ENCODE measurements at regions not wholly inside any gene's neighbourhood (a gene's known extent, or its start where the extent isn't known, plus 50 kb on each side); places are given as distances from the start of the nearest gene placed in this dataset.

GRCh38 chr2:198411936-198412335 lies 607.5 kb downstream of the PLCL1 start:
- no peak for DNase-seq
- ChIA-PET POLR2A (no interaction called here), CTCF (no interaction called here)
- peaks cover 0 to 9% (median 5%) of the 10 kb centered on the region in 5 experiments for H3K27me3 ChIP-seq (replicated peaks in 2 of 5; ENCODE audit: control insufficient read depth in 4 of 5, insufficient read depth in 5 of 5, low read length in 4 of 5)
- no peaks in the 10 kb centered on the region for H3K36me3 ChIP-seq (ENCODE audit: control insufficient read depth in 4 of 4, insufficient read depth in 4 of 4, low read length in 3 of 4)
- H3K4me1 ChIP-seq (ENCODE audit: control extremely low read depth in 1 of 4, control insufficient read depth in 4 of 4, insufficient read depth in 4 of 4, low read length in 3 of 4): no peaks in the 10 kb centered on the region
- no peaks in the 10 kb centered on the region for H3K9me3 ChIP-seq (ENCODE audit: control extremely low read depth in 1 of 5, control insufficient read depth in 4 of 5, insufficient read depth in 2 of 5, low read depth in 1 of 5, low read length in 4 of 5)
- WGBS (ENCODE audit: insufficient coverage): no CpG with 5 or more reads among the region's 2 CpGs
- H3K27ac ChIP-seq (ENCODE audit: insufficient read depth in 1 of 2, low read depth in 1 of 2, low read length in 2 of 2, poor library complexity in 1 of 2, severe bottlenecking in 2 of 2): no peak overlapping the region
- H3K4me3 ChIP-seq (ENCODE audit: control insufficient read depth in 1 of 7, extremely low read depth in 1 of 7, insufficient read depth in 4 of 7, low read depth in 2 of 7, low read length in 6 of 7): no peak overlapping the region

- ChIA-PET CTCF (no interaction called here), POLR2A (no interaction called here)
- Histone ChIP-seq H3K4me3 (ENCODE audit: control insufficient read depth in 1 of 7, extremely low read depth in 1 of 7, insufficient read depth in 4 of 7, low read depth in 2 of 7, low read length in 6 of 7) (no peak overlapping the region), H3K27me3 (replicated peaks in 2 of 5; ENCODE audit: control insufficient read depth in 4 of 5, insufficient read depth in 5 of 5, low read length in 4 of 5) (peaks cover 0 to 10% (median 6%) of the 10 kb centered on the region in 5 experiments), H3K36me3 (ENCODE audit: control insufficient read depth in 4 of 4, insufficient read depth in 4 of 4, low read length in 3 of 4) (no peaks in the 10 kb centered on the region), H3K4me1 (ENCODE audit: control extremely low read depth in 1 of 4, control insufficient read depth in 4 of 4, insufficient read depth in 4 of 4, low read length in 3 of 4) (no peaks in the 10 kb centered on the region), H3K9me3 (ENCODE audit: control extremely low read depth in 1 of 5, control insufficient read depth in 4 of 5, insufficient read depth in 2 of 5, low read depth in 1 of 5, low read length in 4 of 5) (no peaks in the 10 kb centered on the region), H3K27ac (ENCODE audit: insufficient read depth in 1 of 2, low read depth in 1 of 2, low read length in 2 of 2, poor library complexity in 1 of 2, severe bottlenecking in 2 of 2) (no peak overlapping the region)
- DNase-seq: no peak
- 69% methylated on average over 4 of the region's 6 CpGs for WGBS (ENCODE audit: insufficient coverage)
These were observed 603.8 kb downstream of the PLCL1 start for GRCh38 chr2:198408171-198408570.

GRCh38 chr2:198405311-198405710 lies 600.9 kb downstream of the PLCL1 start:
- DNase-seq: no peak
- POLR2A ChIA-PET: no interaction called here

GRCh38 chr2:198401644-198402043 lies 597.3 kb downstream of the PLCL1 start:
- peaks cover 0 to 2% (median 0%) of the 10 kb centered on the region in 5 experiments for H3K9me3 ChIP-seq (ENCODE audit: control extremely low read depth in 1 of 5, control insufficient read depth in 4 of 5, insufficient read depth in 2 of 5, low read depth in 1 of 5, low read length in 4 of 5)
- ChIA-PET CTCF (no interaction called here), POLR2A (no interaction called here)
- peaks cover 2 to 4% (median 3%) of the 10 kb centered on the region in 5 experiments for H3K27me3 ChIP-seq (replicated peaks in 2 of 5; ENCODE audit: control insufficient read depth in 4 of 5, insufficient read depth in 5 of 5, low read length in 4 of 5)
- H3K4me3 ChIP-seq (ENCODE audit: control insufficient read depth in 1 of 7, extremely low read depth in 1 of 7, insufficient read depth in 4 of 7, low read depth in 2 of 7, low read length in 6 of 7): no peak overlapping the region
- no peak for DNase-seq
- H3K27ac ChIP-seq (ENCODE audit: insufficient read depth in 1 of 2, low read depth in 1 of 2, low read length in 2 of 2, poor library complexity in 1 of 2, severe bottlenecking in 2 of 2): no peak overlapping the region
- no CpG with 5 or more reads among the region's 1 CpG for WGBS (ENCODE audit: insufficient coverage)
- H3K36me3 ChIP-seq (ENCODE audit: control insufficient read depth in 4 of 4, insufficient read depth in 4 of 4, low read length in 3 of 4): no peaks in the 10 kb centered on the region
- H3K4me1 ChIP-seq (ENCODE audit: control extremely low read depth in 1 of 4, control insufficient read depth in 4 of 4, insufficient read depth in 4 of 4, low read length in 3 of 4): no peaks in the 10 kb centered on the region

More at GRCh38 chr2:198405311-198405710, 600.9 kb downstream of the PLCL1 start:
- H3K27me3 ChIP-seq (replicated peaks in 2 of 5; ENCODE audit: control insufficient read depth in 4 of 5, insufficient read depth in 5 of 5, low read length in 4 of 5): peaks cover 0 to 10% (median 3%) of the 10 kb centered on the region in 5 experiments
- H3K27ac ChIP-seq (ENCODE audit: insufficient read depth in 1 of 2, low read depth in 1 of 2, low read length in 2 of 2, poor library complexity in 1 of 2, severe bottlenecking in 2 of 2): no peak overlapping the region
- H3K36me3 ChIP-seq (ENCODE audit: control insufficient read depth in 4 of 4, insufficient read depth in 4 of 4, low read length in 3 of 4): no peaks in the 10 kb centered on the region
- no peaks in the 10 kb centered on the region for H3K9me3 ChIP-seq (ENCODE audit: control extremely low read depth in 1 of 5, control insufficient read depth in 4 of 5, insufficient read depth in 2 of 5, low read depth in 1 of 5, low read length in 4 of 5)
- CTCF ChIA-PET: no interaction called here
- H3K4me1 ChIP-seq (ENCODE audit: control extremely low read depth in 1 of 4, control insufficient read depth in 4 of 4, insufficient read depth in 4 of 4, low read length in 3 of 4): no peaks in the 10 kb centered on the region
- no peak overlapping the region for H3K4me3 ChIP-seq (ENCODE audit: control insufficient read depth in 1 of 7, extremely low read depth in 1 of 7, insufficient read depth in 4 of 7, low read depth in 2 of 7, low read length in 6 of 7)

GRCh38 chr2:198400999-198401398 lies 596.6 kb downstream of the PLCL1 start:
- DNase-seq: no peak
- H3K27ac ChIP-seq (ENCODE audit: insufficient read depth in 1 of 2, low read depth in 1 of 2, low read length in 2 of 2, poor library complexity in 1 of 2, severe bottlenecking in 2 of 2): no peak overlapping the region
- H3K4me1 ChIP-seq (ENCODE audit: control extremely low read depth in 1 of 4, control insufficient read depth in 4 of 4, insufficient read depth in 4 of 4, low read length in 3 of 4): no peaks in the 10 kb centered on the region
- H3K4me3 ChIP-seq (ENCODE audit: control insufficient read depth in 1 of 7, extremely low read depth in 1 of 7, insufficient read depth in 4 of 7, low read depth in 2 of 7, low read length in 6 of 7): no peak overlapping the region
- H3K27me3 ChIP-seq (replicated peaks in 2 of 5; ENCODE audit: control insufficient read depth in 4 of 5, insufficient read depth in 5 of 5, low read length in 4 of 5): peaks cover 2 to 5% (median 3%) of the 10 kb centered on the region in 5 experiments
- ChIA-PET CTCF (no interaction called here), POLR2A (no interaction called here)
- peaks cover 0 to 2% (median 0%) of the 10 kb centered on the region in 5 experiments for H3K9me3 ChIP-seq (ENCODE audit: control extremely low read depth in 1 of 5, control insufficient read depth in 4 of 5, insufficient read depth in 2 of 5, low read depth in 1 of 5, low read length in 4 of 5)
- 61% methylated on average over 3 of the region's 5 CpGs for WGBS (ENCODE audit: insufficient coverage)
- no peaks in the 10 kb centered on the region for H3K36me3 ChIP-seq (ENCODE audit: control insufficient read depth in 4 of 4, insufficient read depth in 4 of 4, low read length in 3 of 4)

GRCh38 chr2:198394208-198394607 lies 589.8 kb downstream of the PLCL1 start:
- ChIA-PET POLR2A (no interaction called here), CTCF (no interaction called here)
- WGBS (ENCODE audit: insufficient coverage): no CpG with 5 or more reads among the region's 2 CpGs

GRCh38 chr2:198390670-198391069 lies 586.3 kb downstream of the PLCL1 start:
- ChIA-PET CTCF (no interaction called here), POLR2A (no interaction called here)
- no peak for DNase-seq
- peaks cover 0 to 4% (median 0%) of the 10 kb centered on the region in 5 experiments for H3K27me3 ChIP-seq (replicated peaks in 2 of 5; ENCODE audit: control insufficient read depth in 4 of 5, insufficient read depth in 5 of 5, low read length in 4 of 5)
- no peaks in the 10 kb centered on the region for H3K36me3 ChIP-seq (ENCODE audit: control insufficient read depth in 4 of 4, insufficient read depth in 4 of 4, low read length in 3 of 4)
- no peak overlapping the region for H3K4me3 ChIP-seq (ENCODE audit: control insufficient read depth in 1 of 7, extremely low read depth in 1 of 7, insufficient read depth in 4 of 7, low read depth in 2 of 7, low read length in 6 of 7)
- no peaks in the 10 kb centered on the region for H3K4me1 ChIP-seq (ENCODE audit: control extremely low read depth in 1 of 4, control insufficient read depth in 4 of 4, insufficient read depth in 4 of 4, low read length in 3 of 4)
- no peak overlapping the region for H3K27ac ChIP-seq (ENCODE audit: insufficient read depth in 1 of 2, low read depth in 1 of 2, low read length in 2 of 2, poor library complexity in 1 of 2, severe bottlenecking in 2 of 2)
- no peaks in the 10 kb centered on the region for H3K9me3 ChIP-seq (ENCODE audit: control extremely low read depth in 1 of 5, control insufficient read depth in 4 of 5, insufficient read depth in 2 of 5, low read depth in 1 of 5, low read length in 4 of 5)
- WGBS (ENCODE audit: insufficient coverage): 85% methylated on average over 2 of the region's 3 CpGs

More at GRCh38 chr2:198394208-198394607, 589.8 kb downstream of the PLCL1 start:
- Histone ChIP-seq H3K4me1 (ENCODE audit: control extremely low read depth in 1 of 4, control insufficient read depth in 4 of 4, insufficient read depth in 4 of 4, low read length in 3 of 4) (no peaks in the 10 kb centered on the region), H3K36me3 (ENCODE audit: control insufficient read depth in 4 of 4, insufficient read depth in 4 of 4, low read length in 3 of 4) (no peaks in the 10 kb centered on the region), H3K27me3 (replicated peaks in 2 of 5; ENCODE audit: control insufficient read depth in 4 of 5, insufficient read depth in 5 of 5, low read length in 4 of 5) (peaks cover 0 to 5% (median 0%) of the 10 kb centered on the region in 5 experiments), H3K27ac (ENCODE audit: insufficient read depth in 1 of 2, low read depth in 1 of 2, low read length in 2 of 2, poor library complexity in 1 of 2, severe bottlenecking in 2 of 2) (no peak overlapping the region), H3K9me3 (ENCODE audit: control extremely low read depth in 1 of 5, control insufficient read depth in 4 of 5, insufficient read depth in 2 of 5, low read depth in 1 of 5, low read length in 4 of 5) (peaks cover 0 to 2% (median 0%) of the 10 kb centered on the region in 5 experiments), H3K4me3 (ENCODE audit: control insufficient read depth in 1 of 7, extremely low read depth in 1 of 7, insufficient read depth in 4 of 7, low read depth in 2 of 7, low read length in 6 of 7) (no peak overlapping the region)
- no peak for DNase-seq

Data from common myeloid progenitor, CD34-positive (primary cell).